ENCODE measurements at regions not wholly inside any gene's neighbourhood (a gene's known extent, or its start where the extent isn't known, plus 50 kb on each side); places are given as distances from the start of the nearest gene placed in this dataset.

DNA sequence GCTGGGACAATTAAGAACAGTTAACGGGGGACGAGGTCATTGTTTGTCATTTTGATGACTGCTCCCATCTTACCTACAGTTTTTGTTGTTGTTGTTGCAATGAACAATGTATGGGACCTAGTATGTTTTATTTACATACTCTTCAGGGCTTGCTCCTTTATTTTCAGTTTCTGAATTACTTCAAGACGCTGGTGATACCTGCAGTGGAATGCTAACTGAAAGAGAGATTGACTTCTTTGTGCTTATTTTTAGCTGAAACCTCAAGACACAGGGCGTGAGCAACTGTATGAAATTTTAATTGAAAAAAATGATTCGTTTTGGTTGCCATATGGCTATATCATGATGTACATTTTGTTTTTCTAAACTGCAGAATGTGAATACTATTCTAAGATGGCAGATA, 297.9 kb downstream of the EDEM1 start:
- Histone ChIP-seq H3K4me1 (no peaks in the 10 kb centered on the region), H3K4me3 (no peak overlapping the region), H3K27me3 (no peaks in the 10 kb centered on the region), H3K36me3 (no peaks in the 10 kb centered on the region), H3K9me3 (no peaks in the 10 kb centered on the region), H3K27ac (no peak overlapping the region)
- ATAC-seq = no peak
- DNase-seq = no peak
- TF ChIP-seq, protein P1, sequence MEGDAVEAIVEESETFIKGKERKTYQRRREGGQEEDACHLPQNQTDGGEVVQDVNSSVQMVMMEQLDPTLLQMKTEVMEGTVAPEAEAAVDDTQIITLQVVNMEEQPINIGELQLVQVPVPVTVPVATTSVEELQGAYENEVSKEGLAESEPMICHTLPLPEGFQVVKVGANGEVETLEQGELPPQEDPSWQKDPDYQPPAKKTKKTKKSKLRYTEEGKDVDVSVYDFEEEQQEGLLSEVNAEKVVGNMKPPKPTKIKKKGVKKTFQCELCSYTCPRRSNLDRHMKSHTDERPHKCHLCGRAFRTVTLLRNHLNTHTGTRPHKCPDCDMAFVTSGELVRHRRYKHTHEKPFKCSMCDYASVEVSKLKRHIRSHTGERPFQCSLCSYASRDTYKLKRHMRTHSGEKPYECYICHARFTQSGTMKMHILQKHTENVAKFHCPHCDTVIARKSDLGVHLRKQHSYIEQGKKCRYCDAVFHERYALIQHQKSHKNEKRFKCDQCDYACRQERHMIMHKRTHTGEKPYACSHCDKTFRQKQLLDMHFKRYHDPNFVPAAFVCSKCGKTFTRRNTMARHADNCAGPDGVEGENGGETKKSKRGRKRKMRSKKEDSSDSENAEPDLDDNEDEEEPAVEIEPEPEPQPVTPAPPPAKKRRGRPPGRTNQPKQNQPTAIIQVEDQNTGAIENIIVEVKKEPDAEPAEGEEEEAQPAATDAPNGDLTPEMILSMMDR (IDR thresholded peaks at IDR 0.05) = no peak
- intact Hi-C loops (cut with DNase I) = no loop called here

DNA sequence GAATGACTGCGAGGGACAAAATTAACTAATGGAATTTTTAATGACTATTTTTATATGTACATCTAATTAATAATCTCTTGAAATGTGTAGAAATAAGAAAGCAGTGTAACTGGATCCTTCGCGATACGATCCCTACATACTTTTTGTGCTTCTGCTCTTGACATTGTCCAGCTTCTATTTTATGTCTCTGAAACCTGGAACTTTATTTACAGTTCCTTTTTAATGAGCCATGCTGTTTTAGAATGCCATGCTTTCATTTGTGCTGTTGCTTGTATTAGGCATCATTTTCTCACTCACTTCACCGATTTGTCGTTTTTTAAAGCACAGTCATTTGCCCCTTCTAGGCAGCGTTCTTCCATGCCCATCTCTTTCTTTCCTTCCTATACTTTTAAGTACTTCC, 301.3 kb downstream of the EDEM1 start:
- Histone ChIP-seq H3K27me3 (no peaks in the 10 kb centered on the region), H3K27ac (no peak overlapping the region), H3K36me3 (no peaks in the 10 kb centered on the region), H3K9me3 (no peaks in the 10 kb centered on the region), H3K4me3 (no peak overlapping the region), H3K4me1 (no peaks in the 10 kb centered on the region)
- ATAC-seq (no peak), DNase-seq (no peak)
- TF ChIP-seq, protein P1 (IDR thresholded peaks at IDR 0.05) = no peak
- intact Hi-C loops (cut with DNase I) = no loop called here

DNA sequence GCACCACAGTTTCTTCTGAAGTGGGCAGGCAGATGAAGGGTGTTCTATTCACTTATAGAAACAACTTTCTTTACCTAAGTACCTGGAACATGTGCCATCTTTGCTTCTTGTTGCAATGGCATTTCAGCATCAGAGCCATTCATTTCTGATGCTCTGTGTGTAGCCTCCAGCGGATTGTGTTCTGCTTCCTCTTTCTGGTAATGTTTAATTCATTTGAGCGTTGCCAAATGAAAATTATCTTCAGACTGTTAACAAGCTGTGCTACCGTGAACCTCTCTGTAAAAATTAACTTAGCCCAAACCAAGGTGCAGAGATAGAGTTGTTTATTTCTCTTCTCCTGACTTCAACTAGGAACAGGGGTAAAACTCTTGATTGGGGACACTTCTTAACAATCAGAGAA, 302.0 kb downstream of the EDEM1 start:
- H3K36me3 ChIP-seq = no peaks in the 10 kb centered on the region
- no peaks in the 10 kb centered on the region for H3K4me1 ChIP-seq
- DNase-seq = no peak
- intact Hi-C loops (cut with DNase I) = no loop called here
- TF ChIP-seq, protein P1 (IDR thresholded peaks at IDR 0.05) = no peak
- H3K27ac ChIP-seq = no peak overlapping the region
- no peaks in the 10 kb centered on the region for H3K27me3 ChIP-seq
- H3K9me3 ChIP-seq = no peaks in the 10 kb centered on the region
- ATAC-seq = no peak
- no peak overlapping the region for H3K4me3 ChIP-seq

DNA sequence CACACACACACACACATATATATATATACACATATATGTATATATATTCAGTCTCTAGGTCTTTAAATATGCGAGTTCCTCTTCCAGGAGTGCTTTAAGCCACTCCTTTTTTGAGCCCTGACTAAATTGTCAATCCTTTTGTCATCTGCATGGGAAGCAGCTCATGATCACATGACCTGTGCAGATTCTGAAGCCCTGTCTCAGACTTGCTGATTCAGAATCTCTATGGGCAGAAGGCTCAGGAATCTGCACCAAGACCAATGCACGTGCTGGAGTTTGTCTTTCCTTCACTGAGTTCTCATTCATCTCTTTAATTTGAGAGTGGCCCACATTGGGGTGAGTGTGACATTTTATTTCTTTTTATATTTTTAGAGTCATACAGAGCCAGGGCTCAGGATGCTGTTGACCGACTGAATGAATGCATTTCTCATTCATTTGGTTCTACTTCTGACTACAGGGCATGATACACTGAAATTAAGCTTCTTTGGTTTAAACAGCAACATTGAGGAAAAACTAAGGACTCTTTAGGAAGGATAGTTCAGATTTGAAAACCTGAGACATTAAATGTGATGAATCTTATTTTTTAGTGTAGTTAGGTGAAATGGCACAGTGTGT, 307.5 kb downstream of the EDEM1 start:
- Histone ChIP-seq H3K27ac (no peak overlapping the region), H3K4me1 (no peaks in the 10 kb centered on the region), H3K4me3 (no peak overlapping the region), H3K36me3 (no peaks in the 10 kb centered on the region), H3K27me3 (no peaks in the 10 kb centered on the region), H3K9me3 (no peaks in the 10 kb centered on the region)
- intact Hi-C loops (cut with DNase I) = no loop called here
- ATAC-seq (no peak), DNase-seq (no peak)
- TF ChIP-seq, protein P1 (IDR thresholded peaks at IDR 0.05) = no peak

DNA sequence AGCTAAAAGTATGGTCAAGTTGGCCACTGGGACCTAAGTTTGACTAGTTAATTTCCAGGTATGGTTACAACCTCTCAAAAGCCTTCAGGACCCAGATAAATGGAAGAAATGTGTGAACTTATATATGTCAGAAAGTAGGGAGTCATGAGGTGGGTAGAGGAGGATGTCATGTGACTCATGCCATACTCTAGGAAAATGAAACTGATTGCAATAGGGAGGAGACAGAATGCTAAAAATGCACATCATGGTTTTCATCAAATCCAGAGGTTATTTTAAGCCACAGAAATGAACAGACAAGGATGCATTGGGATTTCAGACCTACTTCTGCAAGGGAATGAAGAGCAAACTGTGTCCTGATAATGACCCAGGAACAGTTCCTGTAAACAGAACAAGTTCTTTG, 310.0 kb downstream of the EDEM1 start:
- H3K4me1 ChIP-seq = no peaks in the 10 kb centered on the region
- H3K9me3 ChIP-seq = no peaks in the 10 kb centered on the region
- H3K4me3 ChIP-seq = no peak overlapping the region
- H3K36me3 ChIP-seq = no peaks in the 10 kb centered on the region
- no peak overlapping the region for H3K27ac ChIP-seq
- DNase-seq = no peak
- no peaks in the 10 kb centered on the region for H3K27me3 ChIP-seq
- intact Hi-C loops (cut with DNase I) = no loop called here
- ATAC-seq = no peak
- TF ChIP-seq, protein P1 (IDR thresholded peaks at IDR 0.05) = no peak
